ENCODE measurements at regions not wholly inside any gene's neighbourhood (a gene's known extent, or its start where the extent isn't known, plus 50 kb on each side); places are given as distances from the start of the nearest gene placed in this dataset.
A peak's percentile ranks its signal among the peaks of the same experiment; 100 is the strongest.

GRCh38 chr13:88862095-88862620 lies 1191.0 kb downstream of the SLITRK5 start:
- DNase-seq (ENCODE audit: low read depth, low spot score): no peak
- H3K4me3 ChIP-seq (ENCODE audit: low read length): no peak overlapping the region

DNA sequence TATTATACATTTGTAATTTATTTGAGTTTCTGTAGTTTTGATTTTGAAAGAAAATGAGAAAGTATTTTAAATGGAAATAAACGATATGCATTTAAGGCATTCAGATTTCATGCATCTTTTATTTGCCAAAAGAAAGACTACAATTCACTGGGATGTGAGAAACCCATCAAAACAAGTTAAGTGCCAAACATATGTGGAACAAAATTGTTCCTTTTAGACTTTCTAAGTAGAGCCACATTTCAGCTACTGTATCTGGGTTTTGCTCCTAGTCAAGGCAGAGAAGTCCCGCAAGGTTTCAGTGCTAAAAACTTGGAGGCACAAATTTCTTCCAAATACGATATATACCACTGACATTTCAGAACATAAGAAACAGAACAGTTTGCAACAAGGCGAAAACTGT lies 1191.9 kb downstream of the SLITRK5 start:
- no peak for DNase-seq (ENCODE audit: low read depth, low spot score)
- H3K4me3 ChIP-seq (ENCODE audit: low read length): no peak overlapping the region

GRCh38 chr13:88866195-88866594 lies 1195.0 kb downstream of the SLITRK5 start:
- no peak overlapping the region for H3K4me3 ChIP-seq (ENCODE audit: low read length)
- no peak for DNase-seq (ENCODE audit: low read depth, low spot score)

GRCh38 chr13:88883741-88884140 lies 1212.6 kb downstream of the SLITRK5 start:
- DNase-seq (ENCODE audit: low read depth, low spot score): no peak
- no peak overlapping the region for H3K4me3 ChIP-seq (ENCODE audit: low read length)

GRCh38 chr13:88887045-88887662 lies 1216.0 kb downstream of the SLITRK5 start:
- DNase-seq (ENCODE audit: low read depth, low spot score): no peak
- no peak overlapping the region for H3K4me3 ChIP-seq (ENCODE audit: low read length)

GRCh38 chr13:88895261-88895941 lies 1224.2 kb downstream of the SLITRK5 start:
- H3K4me3 ChIP-seq (ENCODE audit: low read length): no peak overlapping the region
- DNase-seq (ENCODE audit: low read depth, low spot score): no peak

GRCh38 chr13:88896466-88896865 lies 1225.3 kb downstream of the SLITRK5 start:
- H3K4me3 ChIP-seq (ENCODE audit: low read length): no peak overlapping the region
- no peak for DNase-seq (ENCODE audit: low read depth, low spot score)

DNA sequence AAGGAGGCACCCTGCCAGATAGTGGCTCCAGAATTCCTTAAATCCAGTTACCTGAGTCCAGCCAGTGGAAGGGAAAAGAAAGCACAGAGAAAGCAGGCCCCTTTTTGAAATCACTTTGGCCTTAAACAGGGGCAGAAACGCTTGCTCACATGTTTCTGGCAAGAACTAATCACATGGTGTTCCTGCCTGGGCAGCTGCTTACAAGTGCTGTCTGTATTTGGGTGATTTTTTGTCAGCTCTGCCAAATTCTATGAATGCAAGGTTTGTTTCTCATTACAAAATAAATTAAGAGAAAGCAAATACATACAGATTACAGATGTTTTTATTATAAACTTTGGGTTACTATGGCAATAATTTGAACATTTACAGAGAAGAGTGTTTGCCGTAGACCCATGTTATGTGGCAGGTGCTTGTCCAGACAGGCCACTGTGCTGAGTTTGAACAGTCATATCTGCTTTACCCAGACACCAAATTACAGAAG lies 1237.8 kb downstream of the SLITRK5 start:
- H3K4me3 ChIP-seq (ENCODE audit: low read length): no peak overlapping the region
- no peak for DNase-seq (ENCODE audit: low read depth, low spot score)

- DNase-seq (ENCODE audit: low read depth, low spot score): peak; percentile 86
- peak overlapping the region; percentile 13 for H3K4me3 ChIP-seq (ENCODE audit: low read length)
Observed at GRCh38 chr13:88919970-88920628, 1248.9 kb downstream of the SLITRK5 start.

- H3K4me3 ChIP-seq (ENCODE audit: low read length): no peak overlapping the region
- DNase-seq (ENCODE audit: low read depth, low spot score): no peak
Observed at GRCh38 chr13:88925954-88926353, 1254.8 kb downstream of the SLITRK5 start.

- H3K4me3 ChIP-seq (ENCODE audit: low read length): no peak overlapping the region
- no peak for DNase-seq (ENCODE audit: low read depth, low spot score)
Observed at GRCh38 chr13:88926890-88927502, 1255.8 kb downstream of the SLITRK5 start.

- no peak for DNase-seq (ENCODE audit: low read depth, low spot score)
- no peak overlapping the region for H3K4me3 ChIP-seq (ENCODE audit: low read length)
Observed at GRCh38 chr13:88932950-88933349, 1261.8 kb downstream of the SLITRK5 start.

DNA sequence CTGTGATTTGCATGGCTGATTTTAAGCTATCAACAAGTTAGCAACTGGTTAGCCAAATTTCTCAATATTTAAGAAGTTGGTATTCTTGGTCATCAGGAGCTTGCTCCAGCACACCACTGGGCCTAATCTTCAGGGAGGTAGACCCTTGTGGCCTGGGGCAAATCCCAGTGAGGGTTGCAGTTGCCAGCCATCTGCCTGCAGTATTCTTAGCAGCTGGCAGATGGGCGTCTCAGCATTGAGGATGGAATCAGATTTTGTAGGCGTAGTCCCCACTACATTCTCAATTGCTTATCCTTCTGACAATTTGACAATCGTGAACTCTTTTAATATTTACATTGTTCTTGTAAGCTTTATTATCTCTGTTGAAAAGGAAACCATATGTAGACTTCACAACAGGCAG lies 1266.2 kb downstream of the SLITRK5 start:
- no peak overlapping the region for H3K4me3 ChIP-seq (ENCODE audit: low read length)
- DNase-seq (ENCODE audit: low read depth, low spot score): no peak

- no peak for DNase-seq (ENCODE audit: low read depth, low spot score)
- H3K4me3 ChIP-seq (ENCODE audit: low read length): no peak overlapping the region
Observed at GRCh38 chr13:88945793-88946192, 1274.6 kb downstream of the SLITRK5 start.

- no peak for DNase-seq (ENCODE audit: low read depth, low spot score)
Observed at GRCh38 chr13:88948501-88948900, 1277.3 kb downstream of the SLITRK5 start.

GRCh38 chr13:88958821-88959220 lies 1287.7 kb downstream of the SLITRK5 start:
- H3K4me3 ChIP-seq (ENCODE audit: low read length): no peak overlapping the region
- no peak for DNase-seq (ENCODE audit: low read depth, low spot score)

More at GRCh38 chr13:88948501-88948900, 1277.3 kb downstream of the SLITRK5 start:
- no peak overlapping the region for H3K4me3 ChIP-seq (ENCODE audit: low read length)

DNA sequence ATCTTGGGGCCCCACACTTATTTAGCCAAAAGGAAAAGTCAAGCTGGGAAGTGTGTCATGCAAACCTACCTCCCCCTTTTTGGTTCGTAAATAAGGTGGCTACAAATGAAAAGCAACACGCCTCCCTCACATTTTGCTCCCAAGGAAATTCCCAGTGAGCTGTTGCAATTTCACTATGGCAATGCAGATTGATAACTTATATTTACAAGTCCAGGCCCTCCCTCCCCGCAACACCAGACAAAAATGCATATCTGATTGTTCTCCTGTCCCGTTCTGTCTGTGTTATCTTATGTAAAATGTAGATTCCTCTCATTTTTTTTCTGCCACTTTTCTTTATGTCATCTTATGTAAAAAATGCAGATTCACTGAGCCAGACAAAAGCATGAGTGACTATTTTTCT lies 1305.3 kb downstream of the SLITRK5 start:
- no peak overlapping the region for H3K4me3 ChIP-seq (ENCODE audit: low read length)
- DNase-seq (ENCODE audit: low read depth, low spot score): no peak

DNA sequence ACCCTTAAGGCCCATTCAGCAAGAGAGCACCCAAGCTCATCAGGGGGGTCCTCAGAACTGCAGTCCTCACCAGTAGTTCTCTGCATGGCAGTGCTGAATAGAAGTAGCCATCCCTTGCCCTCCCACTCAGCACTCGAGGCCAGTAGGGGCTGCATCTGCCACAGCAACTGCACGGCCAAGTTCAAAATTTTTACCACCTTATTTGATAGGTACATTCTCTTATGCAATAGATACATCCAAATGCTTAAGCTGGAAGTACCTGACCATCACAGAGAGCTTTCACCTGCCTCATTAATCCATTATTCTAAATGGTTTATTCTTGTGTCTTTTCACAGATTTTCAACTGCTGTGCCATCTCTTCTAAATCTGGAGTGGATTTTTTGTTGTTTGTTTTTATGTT lies 1307.4 kb downstream of the SLITRK5 start:
- H3K4me3 ChIP-seq (ENCODE audit: low read length): no peak overlapping the region
- DNase-seq (ENCODE audit: low read depth, low spot score): no peak

GRCh38 chr13:88979465-88980175 lies 1308.4 kb downstream of the SLITRK5 start:
- no peak overlapping the region for H3K4me3 ChIP-seq (ENCODE audit: low read length)
- DNase-seq (ENCODE audit: low read depth, low spot score): peak; percentile 5

All from Jurkat, Clone E6-1 (cell line).